Stomach (tissue), 4 donors: ENCODE measurements at regions not wholly inside any gene's neighbourhood (a gene's known extent, or its start where the extent isn't known, plus 50 kb on each side); places are given as distances from the start of the nearest gene placed in this dataset.

ENCODE experiments used
- CTCF ChIP-seq, 7 experiments: fragments of 450-650 bp in 4 of 7; fragments of 200-600 bp in 3 of 7; sonication (generic) in 3 of 7; IDR thresholded peaks; one replicate each; pipeline ENCODE4 v1.5.1; 2016 to 2019; ENCODE audit warnings: antibody characterized with exemption in 7 of 7, control low read depth in 2 of 7, mild to moderate bottlenecking in 1 of 7
- POLR2A ChIP-seq, 4 donors: fragments of 450-650 bp; IDR thresholded peaks; one replicate each; pipeline ENCODE4 v1.6.1; 2016; ENCODE audit warnings: antibody characterized with exemption in 4 of 4, control low read depth in 2 of 4, mild to moderate bottlenecking in 1 of 4, moderate library complexity in 1 of 4

- TF ChIP-seq CTCF (IDR thresholded peaks at IDR 0.05), result no peak
- no peak for TF ChIP-seq POLR2A (IDR thresholded peaks at IDR 0.05)
These were observed 292.7 kb downstream of the TFAP2A start for GRCh38 chr6:10122164-10122563.
